CD4-positive, alpha-beta T cell treated with Interleukin-21 for 1 hour (primary cell): ENCODE measurements at regions not wholly inside any gene's neighbourhood (a gene's known extent, or its start where the extent isn't known, plus 50 kb on each side); places are given as distances from the start of the nearest gene placed in this dataset.

ENCODE experiments used
- DNase-seq: peaks from one replicate; pipeline ENCODE4 v3.0.0-alpha.2; 2020

GRCh38 chr13:106433066-106433465, 102.4 kb downstream of the EFNB2 start:
- DNase-seq, result no peak

GRCh38 chr13:106432636-106433035, 102.8 kb downstream of the EFNB2 start:
- DNase-seq, result no peak

GRCh38 chr13:106426909-106427308, 108.6 kb downstream of the EFNB2 start:
- no peak for DNase-seq

GRCh38 chr13:106425661-106426060, 109.8 kb downstream of the EFNB2 start:
- DNase-seq, result no peak

GRCh38 chr13:106424805-106425204, 110.7 kb downstream of the EFNB2 start:
- no peak for DNase-seq

GRCh38 chr13:106423530-106423929, 111.9 kb downstream of the EFNB2 start:
- DNase-seq, result no peak

GRCh38 chr13:106418556-106418955, 116.9 kb downstream of the EFNB2 start:
- no peak for DNase-seq

- DNase-seq, result no peak
Observed at GRCh38 chr13:106417467-106418110, 117.9 kb downstream of the EFNB2 start.

GRCh38 chr13:106416645-106417044, 118.8 kb downstream of the EFNB2 start:
- no peak for DNase-seq

GRCh38 chr13:106415971-106416370, 119.5 kb downstream of the EFNB2 start:
- no peak for DNase-seq

- DNase-seq, result no peak
Observed at GRCh38 chr13:106415442-106415841, 120.0 kb downstream of the EFNB2 start.

- DNase-seq, result no peak
Observed at GRCh38 chr13:106407338-106407737, 128.1 kb downstream of the EFNB2 start.

GRCh38 chr13:106405731-106406130, 129.7 kb downstream of the EFNB2 start:
- no peak for DNase-seq

- DNase-seq, result no peak
Observed at GRCh38 chr13:106403280-106403679, 132.2 kb downstream of the EFNB2 start.

- DNase-seq, result no peak
Observed at GRCh38 chr13:106402866-106403265, 132.6 kb downstream of the EFNB2 start.

- DNase-seq, result no peak
Observed at GRCh38 chr13:106401081-106401480, 134.4 kb downstream of the EFNB2 start.

GRCh38 chr13:106400289-106400688, 135.2 kb downstream of the EFNB2 start:
- no peak for DNase-seq

- DNase-seq, result no peak
Observed at GRCh38 chr13:106398289-106398688, 137.2 kb downstream of the EFNB2 start.

- DNase-seq, result no peak
Observed at GRCh38 chr13:106393776-106394175, 141.7 kb downstream of the EFNB2 start.

GRCh38 chr13:106391681-106392080, 143.8 kb downstream of the EFNB2 start:
- no peak for DNase-seq

- no peak for DNase-seq
Observed at GRCh38 chr13:106391271-106391670, 144.2 kb downstream of the EFNB2 start.

GRCh38 chr13:106390367-106390766, 145.1 kb downstream of the EFNB2 start:
- DNase-seq, result no peak

- DNase-seq, result no peak
Observed at GRCh38 chr13:106385654-106386053, 149.8 kb downstream of the EFNB2 start.

GRCh38 chr13:106384516-106384915, 150.9 kb downstream of the EFNB2 start:
- no peak for DNase-seq

GRCh38 chr13:106383791-106384190, 151.7 kb downstream of the EFNB2 start:
- no peak for DNase-seq
